CD4-positive, alpha-beta T cell (primary cell): ENCODE measurements at regions not wholly inside any gene's neighbourhood (a gene's known extent, or its start where the extent isn't known, plus 50 kb on each side); places are given as distances from the start of the nearest gene placed in this dataset.

Source experiments
- ATAC-seq: fragments of 200-7000 bp; cut with Tn5 transposase; one replicate; pipeline ENCODE4 v1.10.0; 2022; ENCODE audit warnings: mild to moderate bottlenecking; ENCODE audit not compliant: poor library complexity
- CTCF ChIA-PET: fragments of 350-600 bp; sonication (Branson Sonifier 250); formaldehyde crosslinking; loops from one replicate; lab custom pipeline; 2021; ENCODE audit warnings: antibody characterized with exemption, inconsistent platforms; lab: Charles Lee
- POLR2A ChIA-PET: fragments of 350-600 bp; sonication (Branson Sonifier 250); formaldehyde crosslinking; loops from one replicate; lab custom pipeline; 2021; ENCODE audit warnings: antibody characterized with exemption, inconsistent platforms; lab: Charles Lee
- DNase-seq, 14 experiments: peaks; one replicate each; pipeline ENCODE4 v3.0.0-alpha.2; 2013 to 2020; ENCODE audit warnings: mixed read lengths in 2 of 14
- H3K27ac ChIP-seq, 2 donors: one replicate each; pipeline versions ENCODE4 v1.5.1 to v1.7.0; 2013; ENCODE audit warnings: low read length in 2 of 2, low read depth in 1 of 2, mild to moderate bottlenecking in 1 of 2
- H3K27me3 ChIP-seq, 2 experiments: 1 replicate in 1 of 2; 2 replicates in 1 of 2; pipeline versions ENCODE4 v1.6.1 to v1.7.0; 2013; ENCODE audit warnings: low read length in 2 of 2, control low read depth in 1 of 2, mild to moderate bottlenecking in 1 of 2, moderate library complexity in 1 of 2; ENCODE audit not compliant: insufficient read depth in 2 of 2, control insufficient read depth in 1 of 2
- H3K36me3 ChIP-seq: one replicate; pipeline ENCODE4 v1.6.1; 2013; ENCODE audit warnings: low read length, control low read depth; ENCODE audit not compliant: insufficient read depth
- H3K4me1 ChIP-seq: one replicate; pipeline ENCODE4 v1.6.1; 2013; ENCODE audit warnings: low read length, control low read depth; ENCODE audit not compliant: insufficient read depth
- H3K4me3 ChIP-seq: one replicate; pipeline ENCODE4 v1.5.1; 2013; ENCODE audit warnings: mild to moderate bottlenecking, low read length, moderate library complexity
- H3K9me3 ChIP-seq, 2 experiments: 1 replicate in 1 of 2; 2 replicates in 1 of 2; pipeline versions ENCODE4 v1.6.1 to v1.7.0; 2013; ENCODE audit warnings: low read length in 2 of 2, mild to moderate bottlenecking in 2 of 2, control low read depth in 1 of 2, moderate library complexity in 1 of 2; ENCODE audit not compliant: control insufficient read depth in 1 of 2, insufficient read depth in 1 of 2
- H3K27ac Mint-ChIP-seq: one replicate; pipeline ENCODE4 v1.8.0; 2020; ENCODE audit warnings: mixed read lengths
- H3K27me3 Mint-ChIP-seq: one replicate; pipeline ENCODE4 v1.8.0; 2021; ENCODE audit warnings: mixed read lengths
- H3K36me3 Mint-ChIP-seq: one replicate; pipeline ENCODE4 v1.8.0; 2021; ENCODE audit warnings: low read depth, mixed read lengths
- H3K4me1 Mint-ChIP-seq: one replicate; pipeline ENCODE4 v1.8.0; 2021; ENCODE audit warnings: low read depth, mixed read lengths
- H3K4me3 Mint-ChIP-seq: one replicate; pipeline ENCODE4 v1.8.0; 2020; ENCODE audit warnings: mild to moderate bottlenecking, mixed read lengths
- H3K9me3 Mint-ChIP-seq: one replicate; pipeline ENCODE4 v1.8.0; 2020; ENCODE audit warnings: mixed read lengths
- intact Hi-C, 2 experiments: fragments of 100-400 bp; cut with DNase I in 1 of 2; cut with micrococcal nuclease in 1 of 2; formaldehyde crosslinking; loops; one replicate each; pipeline versions ENCODE4 v1.15.1 to v1.9.0; 2023 to 2025; cut with DNase I, micrococcal nuclease
- TF ChIP-seq, protein P1 (sequence below): fragments of 200-600 bp; IDR thresholded peaks from one replicate; pipeline ENCODE4 v1.8.0; 2022; ENCODE audit warnings: antibody characterized with exemption, mild to moderate bottlenecking

DNA sequence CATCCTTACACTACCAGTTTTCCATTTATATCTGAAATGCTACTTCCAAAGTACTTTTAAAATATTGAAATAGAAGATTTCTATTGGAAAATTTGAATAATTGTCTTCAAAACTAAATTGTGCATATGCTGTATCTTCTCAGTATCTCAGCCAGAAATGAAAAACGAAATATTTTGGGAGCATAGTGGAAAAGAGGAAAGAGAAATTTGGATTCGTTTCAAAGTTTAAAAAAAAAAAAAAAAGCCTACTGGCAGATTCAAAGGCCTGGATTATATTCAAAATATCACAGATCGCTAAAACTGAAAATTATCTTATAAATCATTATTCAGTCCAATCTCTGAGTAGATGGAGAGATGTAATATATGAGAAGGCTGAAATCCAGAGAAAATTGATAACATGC, 440.7 kb downstream of the TAF11L14 start:
- H3K4me1 Mint-ChIP-seq, result no peaks in the 10 kb centered on the region
- intact Hi-C loops, result no loop called here

DNA sequence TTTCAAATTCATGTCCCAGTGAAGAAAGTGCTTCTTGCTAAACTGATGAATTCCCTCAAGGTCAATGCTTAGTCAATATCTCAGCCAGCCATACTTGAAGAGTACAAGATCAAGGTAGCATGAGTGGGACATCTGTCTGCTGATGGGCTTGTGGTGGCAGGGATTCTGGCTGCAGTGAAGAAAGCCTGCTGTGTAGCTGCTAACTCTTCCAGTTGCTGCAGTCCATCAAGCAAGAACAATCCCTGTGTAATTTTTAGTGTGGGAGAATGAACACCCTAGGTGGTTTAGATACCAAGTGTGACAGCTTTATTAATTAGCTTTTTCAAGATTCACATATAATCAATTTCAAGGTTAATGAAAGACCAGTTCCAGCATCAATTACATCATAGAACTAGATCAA, 443.9 kb downstream of the TAF11L14 start:
- DNase-seq, result no peak
- ATAC-seq, result no peak
- Histone ChIP-seq H3K27me3 (no peaks in the 10 kb centered on the region), H3K4me1 (no peaks in the 10 kb centered on the region), H3K4me3 (no peak overlapping the region), H3K36me3 (no peaks in the 10 kb centered on the region), H3K9me3 (peaks cover 0 to 4% of the 10 kb centered on the region in 2 experiments), H3K27ac (no peak overlapping the region)
- no peaks in the 10 kb centered on the region for H3K4me1 Mint-ChIP-seq
- POLR2A ChIA-PET, result no interaction called here
- H3K4me3 Mint-ChIP-seq, result no peak overlapping the region
- TF ChIP-seq, protein P1, sequence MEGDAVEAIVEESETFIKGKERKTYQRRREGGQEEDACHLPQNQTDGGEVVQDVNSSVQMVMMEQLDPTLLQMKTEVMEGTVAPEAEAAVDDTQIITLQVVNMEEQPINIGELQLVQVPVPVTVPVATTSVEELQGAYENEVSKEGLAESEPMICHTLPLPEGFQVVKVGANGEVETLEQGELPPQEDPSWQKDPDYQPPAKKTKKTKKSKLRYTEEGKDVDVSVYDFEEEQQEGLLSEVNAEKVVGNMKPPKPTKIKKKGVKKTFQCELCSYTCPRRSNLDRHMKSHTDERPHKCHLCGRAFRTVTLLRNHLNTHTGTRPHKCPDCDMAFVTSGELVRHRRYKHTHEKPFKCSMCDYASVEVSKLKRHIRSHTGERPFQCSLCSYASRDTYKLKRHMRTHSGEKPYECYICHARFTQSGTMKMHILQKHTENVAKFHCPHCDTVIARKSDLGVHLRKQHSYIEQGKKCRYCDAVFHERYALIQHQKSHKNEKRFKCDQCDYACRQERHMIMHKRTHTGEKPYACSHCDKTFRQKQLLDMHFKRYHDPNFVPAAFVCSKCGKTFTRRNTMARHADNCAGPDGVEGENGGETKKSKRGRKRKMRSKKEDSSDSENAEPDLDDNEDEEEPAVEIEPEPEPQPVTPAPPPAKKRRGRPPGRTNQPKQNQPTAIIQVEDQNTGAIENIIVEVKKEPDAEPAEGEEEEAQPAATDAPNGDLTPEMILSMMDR, result no peak
- H3K27me3 Mint-ChIP-seq, result no peaks in the 10 kb centered on the region
- no peaks in the 10 kb centered on the region for H3K36me3 Mint-ChIP-seq
- H3K9me3 Mint-ChIP-seq, result peaks cover 7% of the 10 kb centered on the region
- H3K27ac Mint-ChIP-seq, result no peak overlapping the region
- intact Hi-C loops, result no loop called here
- CTCF ChIA-PET, result no interaction called here

More for the DNA sequence above, 440.7 kb downstream of the TAF11L14 start:
- H3K36me3 Mint-ChIP-seq, result no peaks in the 10 kb centered on the region
- DNase-seq, result no peak
- H3K4me3 Mint-ChIP-seq, result no peak overlapping the region
- ChIA-PET POLR2A (no interaction called here), CTCF (no interaction called here)
- H3K4me1 ChIP-seq, result no peaks in the 10 kb centered on the region
- no peak for ATAC-seq
- no peaks in the 10 kb centered on the region for H3K36me3 ChIP-seq
- H3K4me3 ChIP-seq, result no peak overlapping the region
- no peaks in the 10 kb centered on the region for H3K27me3 Mint-ChIP-seq
- H3K27ac ChIP-seq, result no peak overlapping the region
- no peaks in the 10 kb centered on the region for H3K27me3 ChIP-seq
- H3K9me3 ChIP-seq, result peaks cover 0 to 3% of the 10 kb centered on the region in 2 experiments
- H3K27ac Mint-ChIP-seq, result no peak overlapping the region
- TF ChIP-seq, protein P1, result no peak
- H3K9me3 Mint-ChIP-seq, result peaks cover 7% of the 10 kb centered on the region

DNA sequence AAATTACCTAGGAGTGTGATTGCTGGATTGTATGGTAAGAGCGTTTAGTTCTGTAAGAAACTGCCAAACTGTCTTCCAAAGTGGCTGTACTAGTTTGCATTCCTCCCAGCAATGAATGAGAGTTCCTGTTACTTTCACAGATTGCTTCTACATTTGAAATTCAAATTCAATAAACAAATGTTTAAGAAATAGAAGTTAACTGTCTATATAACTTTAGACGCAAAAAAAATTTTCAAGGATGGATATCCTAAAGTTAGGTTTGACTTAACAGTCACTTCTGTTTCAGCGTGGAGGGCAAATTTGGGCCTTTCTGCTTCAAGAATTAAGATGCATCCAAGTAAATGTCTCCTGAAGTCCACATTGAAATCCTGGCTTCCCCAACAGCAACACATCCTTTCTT, 445.6 kb downstream of the TAF11L14 start:
- H3K4me3 ChIP-seq, result no peak overlapping the region
- no peaks in the 10 kb centered on the region for H3K36me3 Mint-ChIP-seq
- H3K4me3 Mint-ChIP-seq, result no peak overlapping the region
- ChIA-PET POLR2A (interaction anchor here (0.6 kb wide), 1 partner anchor 57 kb away, joined by 3 read pairs; no protein-coding TSS in a partner anchor), CTCF (no interaction called here)
- peaks cover 0 to 4% of the 10 kb centered on the region in 2 experiments for H3K9me3 ChIP-seq
- no peak for DNase-seq
- peaks cover 8% of the 10 kb centered on the region for H3K9me3 Mint-ChIP-seq
- H3K4me1 Mint-ChIP-seq, result no peaks in the 10 kb centered on the region
- ATAC-seq, result no peak
- H3K36me3 ChIP-seq, result no peaks in the 10 kb centered on the region
- TF ChIP-seq, protein P1, result no peak
- H3K4me1 ChIP-seq, result no peaks in the 10 kb centered on the region
- intact Hi-C loops, result no loop called here
- H3K27me3 ChIP-seq, result no peaks in the 10 kb centered on the region
- no peaks in the 10 kb centered on the region for H3K27me3 Mint-ChIP-seq
- H3K27ac ChIP-seq, result no peak overlapping the region
- H3K27ac Mint-ChIP-seq, result no peak overlapping the region
